ENCODE measurements at regions not wholly inside any gene's neighbourhood (a gene's known extent, or its start where the extent isn't known, plus 50 kb on each side); places are given as distances from the start of the nearest gene placed in this dataset.

- TF ChIP-seq CTCF (conservative IDR thresholded peaks at IDR 0.05; ENCODE audit: low read depth, low read length) = no peak
- no peak for TF ChIP-seq EZH2phosphoT487 (IDR thresholded peaks at IDR 0.05; ENCODE audit: borderline replicate concordance, low read length)
Measured at GRCh38 chr5:83406906-83407305, 64.6 kb upstream of the VCAN start.
